ENCODE measurements at regions not wholly inside any gene's neighbourhood (a gene's known extent, or its start where the extent isn't known, plus 50 kb on each side); places are given as distances from the start of the nearest gene placed in this dataset.

GRCh38 chr14:100659345-100660001 lies 67.2 kb upstream of the DLK1 start:
- TF ChIP-seq POLR2A (IDR thresholded peaks at IDR 0.05) (no peak), CTCF (IDR thresholded peaks at IDR 0.05) (no peak)

Data from tibial nerve (tissue), 3 donors.